Occipital lobe (tissue), 1 donor: ENCODE measurements at regions not wholly inside any gene's neighbourhood (a gene's known extent, or its start where the extent isn't known, plus 50 kb on each side); places are given as distances from the start of the nearest gene placed in this dataset.

Source experiments
- DNase-seq: peaks from one replicate; lab custom pipeline; 2025; lab: John Stamatoyannopoulos, UW

DNA sequence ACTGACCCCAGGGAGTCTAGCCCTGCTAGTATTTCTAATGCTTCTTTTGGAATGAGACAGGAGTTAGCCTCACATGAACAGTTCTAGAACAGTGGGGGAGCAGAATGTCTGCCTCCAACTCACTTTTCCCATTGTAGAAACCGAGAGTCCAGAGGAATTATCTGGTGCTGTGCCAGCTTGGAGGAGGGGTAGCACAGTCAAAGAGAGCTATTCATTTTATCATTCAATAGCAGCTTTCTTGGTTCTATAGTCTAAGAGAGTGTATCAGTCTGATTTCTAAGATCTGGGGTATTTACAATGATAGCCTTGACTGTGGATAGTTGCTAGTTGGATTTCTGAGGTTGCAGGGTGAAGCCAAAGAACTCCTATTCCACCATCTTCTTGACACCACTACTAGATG lies 448.2 kb downstream of the RFPL4B start:
- DNase-seq, result no peak

DNA sequence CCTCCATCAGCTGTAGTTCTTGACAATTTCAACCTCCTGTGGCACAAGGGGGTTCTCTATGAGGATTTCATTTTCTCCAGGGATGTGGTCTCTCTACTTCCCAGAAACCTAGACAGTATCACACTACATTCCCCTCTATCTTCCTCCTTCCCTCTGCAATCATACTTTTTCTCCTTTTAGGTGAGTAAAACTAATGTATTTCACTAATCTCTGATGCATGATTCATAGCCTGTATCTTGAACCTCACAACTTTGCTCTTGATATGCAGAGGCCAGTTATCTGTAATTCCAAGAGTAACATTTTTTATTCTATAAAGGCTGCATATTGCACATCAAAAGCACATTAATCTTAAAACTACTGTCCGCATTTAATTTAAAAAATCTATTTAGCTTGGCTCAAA lies 449.6 kb downstream of the RFPL4B start:
- DNase-seq, result no peak

DNA sequence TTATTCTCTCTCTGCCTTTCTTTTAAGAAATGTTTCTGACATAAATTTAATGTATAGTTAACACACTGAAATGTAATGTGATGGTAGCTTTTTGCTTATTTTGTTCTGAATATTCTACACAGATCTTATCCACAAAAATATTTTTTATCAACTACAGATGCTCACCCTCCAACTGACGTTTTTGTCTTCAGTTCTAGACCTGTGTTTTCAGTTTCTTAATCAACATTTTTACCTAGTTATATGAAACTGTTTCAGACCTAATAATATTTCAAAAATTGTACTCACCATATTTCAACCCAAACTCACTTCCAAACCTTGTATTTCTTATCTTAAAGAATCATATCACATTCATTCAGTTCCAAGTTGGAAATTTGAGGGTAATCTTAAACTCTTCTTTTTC lies 452.8 kb downstream of the RFPL4B start:
- no peak for DNase-seq

DNA sequence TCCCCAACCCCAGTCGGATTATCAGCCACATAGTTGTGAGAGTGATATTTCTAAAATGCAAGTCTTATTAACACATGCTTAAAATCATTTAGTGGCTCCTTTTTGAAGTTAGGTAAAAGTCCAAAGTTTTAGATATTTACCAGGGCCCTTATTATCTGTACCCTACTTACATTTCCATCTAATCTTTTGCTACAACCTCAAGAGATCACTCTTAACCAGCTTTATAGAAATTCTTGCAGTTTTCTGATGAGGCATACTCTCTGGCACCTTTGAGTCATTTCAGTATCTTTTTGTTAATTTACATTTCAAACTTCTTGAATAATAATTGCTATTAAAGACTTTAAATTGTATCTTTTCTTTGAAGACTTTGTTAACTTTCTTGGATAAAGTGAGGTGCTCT lies 453.3 kb downstream of the RFPL4B start:
- no peak for DNase-seq

DNA sequence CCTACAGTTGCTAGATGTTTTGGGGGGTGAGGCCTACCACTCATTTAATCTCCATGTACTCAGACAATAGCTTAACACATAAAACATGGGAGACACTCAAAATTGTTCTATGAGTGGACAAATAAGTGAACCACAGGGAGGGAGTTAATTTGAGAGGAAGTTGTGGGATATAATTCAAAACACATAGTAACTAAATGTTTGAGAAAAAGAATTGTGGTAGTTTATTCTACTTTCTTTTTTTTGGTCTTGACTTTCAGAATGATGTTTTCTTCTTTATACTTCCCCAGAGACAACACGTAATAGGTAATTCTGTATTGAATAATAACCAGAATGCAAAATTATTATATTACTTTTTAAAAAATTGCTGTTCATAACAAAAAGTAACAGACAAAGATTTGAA lies 453.8 kb downstream of the RFPL4B start:
- no peak for DNase-seq

DNA sequence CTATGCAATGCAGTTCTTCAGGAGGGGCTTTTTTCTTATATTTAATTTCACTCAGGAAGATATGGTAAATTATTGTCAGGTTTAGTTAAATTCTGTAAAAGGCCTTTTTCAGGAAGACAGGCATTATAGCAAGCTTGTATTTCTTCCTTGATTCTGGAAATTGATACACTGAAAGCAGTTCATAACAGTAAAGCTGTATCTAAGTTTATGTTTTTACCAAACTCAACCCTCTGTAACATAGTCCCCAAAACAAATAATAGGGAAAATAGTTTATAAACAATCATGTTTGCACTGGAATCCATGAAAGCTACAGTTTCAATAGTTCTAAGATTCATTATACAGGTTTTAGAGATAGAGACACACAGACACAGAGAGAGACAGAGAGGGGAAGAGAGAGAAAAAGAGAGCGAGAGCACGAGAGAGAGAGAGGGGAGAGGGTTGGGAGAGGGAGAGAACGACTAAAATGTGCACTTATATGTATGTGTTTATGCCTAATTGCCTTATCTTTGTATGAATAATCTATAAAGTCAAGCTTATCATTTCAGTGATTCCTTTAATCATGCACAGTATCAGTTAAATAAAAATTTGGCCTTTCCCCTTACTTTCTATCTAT lies 454.4 kb downstream of the RFPL4B start:
- no peak for DNase-seq

DNA sequence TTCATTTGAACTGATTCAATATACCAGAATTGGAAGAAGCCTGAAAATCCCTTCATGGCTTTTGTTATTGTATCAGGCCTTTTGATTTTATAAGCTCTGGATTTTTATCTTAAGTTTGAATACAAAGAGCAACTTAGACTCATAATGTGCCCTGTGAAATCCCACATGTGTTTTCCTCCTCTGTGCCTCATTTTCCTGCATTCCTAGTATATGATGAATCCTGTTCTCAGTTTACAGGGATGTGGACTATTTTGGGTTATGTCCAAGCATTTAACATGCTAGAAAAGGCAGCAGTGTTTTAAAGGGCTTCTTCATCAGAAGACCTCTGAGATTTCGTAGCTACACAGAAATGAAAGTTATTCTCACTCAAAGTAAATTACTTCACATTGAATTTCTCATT lies 455.0 kb downstream of the RFPL4B start:
- DNase-seq, result no peak

DNA sequence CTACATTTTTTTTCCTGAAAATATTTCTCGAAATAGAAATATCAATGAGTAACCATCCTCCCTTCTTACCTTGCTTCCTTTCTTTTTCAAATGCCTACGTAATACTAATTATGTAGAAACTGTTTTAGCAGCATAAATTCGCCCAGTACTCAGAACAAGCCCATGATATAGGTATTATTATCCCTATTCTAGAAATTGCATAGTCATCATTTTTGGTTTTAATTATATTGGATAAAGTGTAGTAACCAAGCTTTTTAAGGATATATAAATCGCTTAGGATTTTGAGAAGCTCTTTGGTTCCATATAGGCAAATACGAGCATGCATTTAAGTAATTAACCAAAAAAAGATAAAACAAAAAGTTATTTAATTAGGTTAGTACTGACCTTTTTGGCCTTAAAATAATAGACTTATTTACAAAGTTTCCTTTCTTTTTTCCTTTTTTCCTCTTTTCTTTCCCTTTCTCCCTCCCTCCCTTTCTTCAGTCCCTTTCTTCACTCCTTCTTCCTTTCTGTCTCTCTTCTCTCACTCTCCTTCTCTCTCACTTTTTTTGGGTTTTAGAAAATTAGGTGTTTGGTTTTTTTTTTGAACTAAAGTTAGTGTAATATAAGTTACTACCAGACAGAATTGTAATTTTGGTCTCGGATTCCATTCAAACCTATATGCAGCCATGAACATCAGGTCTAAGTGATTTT lies 457.7 kb downstream of the RFPL4B start:
- no peak for DNase-seq

DNA sequence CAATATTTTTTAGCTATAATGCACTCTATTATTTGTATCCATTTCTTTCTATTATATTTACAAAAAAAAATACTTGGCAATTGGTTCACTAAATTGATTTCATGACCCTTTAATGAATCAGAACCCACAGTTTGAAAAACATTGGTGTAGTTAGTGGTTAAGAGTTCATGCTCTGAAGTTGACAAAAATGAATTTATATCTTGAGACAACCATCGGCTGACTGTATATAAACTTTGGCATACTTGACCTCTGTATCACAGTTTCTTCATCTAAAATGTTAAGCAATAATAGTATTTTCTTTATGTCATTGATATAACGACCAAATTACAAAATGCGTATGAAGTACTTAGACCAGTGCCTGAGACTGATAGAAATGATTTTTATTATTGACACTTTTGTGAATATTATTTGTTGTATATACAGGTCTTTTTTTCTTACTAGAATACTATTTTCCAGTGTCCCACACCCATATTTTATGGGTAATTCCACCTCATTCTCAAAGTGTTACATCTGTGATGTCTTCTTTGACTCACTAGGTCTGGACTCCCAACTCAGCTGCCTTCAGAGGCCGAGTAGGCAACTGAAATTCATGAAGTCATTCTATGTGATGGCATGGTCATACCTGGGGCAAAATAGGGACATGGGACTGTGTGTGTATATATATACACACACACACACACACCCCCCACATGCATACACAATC lies 459.2 kb downstream of the RFPL4B start:
- DNase-seq, result no peak

DNA sequence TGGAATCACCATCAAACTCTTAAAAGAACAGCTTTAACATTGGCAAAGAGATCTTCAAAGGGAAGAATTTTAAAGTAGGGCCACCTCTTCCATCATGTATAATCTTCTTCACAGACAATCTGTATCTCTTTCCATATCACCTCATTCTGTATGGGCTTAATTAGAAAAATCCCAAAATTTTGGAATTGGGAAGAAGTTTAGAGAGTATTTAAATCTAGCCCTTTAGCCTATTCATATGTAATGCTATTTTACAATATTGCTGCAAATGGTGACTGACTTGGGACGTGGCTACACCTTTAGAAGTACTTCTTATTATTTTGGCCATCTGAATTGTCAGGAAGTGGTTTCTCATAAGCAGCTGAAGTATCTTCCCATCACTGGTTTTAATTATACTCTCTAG lies 474.3 kb downstream of the RFPL4B start:
- DNase-seq, result no peak

DNA sequence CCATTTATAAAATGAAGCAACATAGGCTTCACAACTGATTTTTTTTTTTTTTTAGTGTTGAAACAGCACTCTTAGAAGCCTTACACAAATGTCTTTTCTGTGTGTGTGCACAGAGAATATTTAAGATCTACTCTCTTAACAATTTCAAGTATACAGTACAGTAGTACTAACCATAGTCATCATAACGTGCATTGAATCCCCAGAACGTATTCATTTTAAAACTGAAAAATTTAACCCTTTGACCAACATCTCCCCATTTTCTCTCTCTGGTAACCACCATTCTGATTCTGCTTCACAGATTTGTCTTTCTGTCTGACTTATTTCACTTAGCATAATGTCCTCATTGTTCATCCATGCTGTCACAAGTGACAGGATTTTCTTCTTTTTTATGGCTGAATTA lies 475.6 kb downstream of the RFPL4B start:
- DNase-seq, result no peak

DNA sequence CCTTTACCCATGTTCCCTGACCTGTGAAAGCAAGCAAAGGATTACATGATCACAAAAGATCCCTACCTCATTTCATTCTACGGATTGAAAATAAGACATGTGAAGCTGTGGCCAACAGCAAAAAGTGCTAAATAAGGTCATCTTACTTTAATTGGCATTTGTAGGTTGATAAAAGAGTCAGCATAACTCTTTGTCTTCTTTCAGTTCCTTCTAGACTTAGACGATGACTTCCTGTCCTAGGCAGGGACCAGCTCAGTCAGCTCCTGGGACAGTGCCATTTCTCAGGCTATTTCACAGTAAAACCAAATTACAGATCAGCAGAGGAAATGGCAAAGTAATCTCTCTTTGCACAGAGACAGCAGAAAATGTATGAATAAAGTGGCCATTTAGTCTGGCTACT lies 480.7 kb downstream of the RFPL4B start:
- no peak for DNase-seq

DNA sequence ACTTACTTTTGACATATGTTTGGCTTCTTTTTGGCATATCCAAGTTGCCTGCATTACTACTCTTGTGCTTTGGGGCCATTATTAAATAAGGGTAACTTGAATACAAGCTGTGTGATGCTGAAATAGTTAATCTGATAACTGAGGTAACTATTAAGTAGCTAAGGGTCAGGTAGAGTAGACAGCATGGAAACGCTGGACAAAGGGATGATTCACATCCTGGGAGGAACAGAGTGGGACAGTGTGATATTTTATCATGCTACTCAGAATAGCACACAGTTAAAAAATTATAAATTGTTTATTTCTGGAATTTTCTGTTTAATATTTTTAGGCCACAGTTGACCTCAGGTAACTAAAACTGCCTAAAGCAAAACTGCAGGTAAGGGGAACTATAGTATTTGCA lies 483.9 kb downstream of the RFPL4B start:
- DNase-seq, result no peak

DNA sequence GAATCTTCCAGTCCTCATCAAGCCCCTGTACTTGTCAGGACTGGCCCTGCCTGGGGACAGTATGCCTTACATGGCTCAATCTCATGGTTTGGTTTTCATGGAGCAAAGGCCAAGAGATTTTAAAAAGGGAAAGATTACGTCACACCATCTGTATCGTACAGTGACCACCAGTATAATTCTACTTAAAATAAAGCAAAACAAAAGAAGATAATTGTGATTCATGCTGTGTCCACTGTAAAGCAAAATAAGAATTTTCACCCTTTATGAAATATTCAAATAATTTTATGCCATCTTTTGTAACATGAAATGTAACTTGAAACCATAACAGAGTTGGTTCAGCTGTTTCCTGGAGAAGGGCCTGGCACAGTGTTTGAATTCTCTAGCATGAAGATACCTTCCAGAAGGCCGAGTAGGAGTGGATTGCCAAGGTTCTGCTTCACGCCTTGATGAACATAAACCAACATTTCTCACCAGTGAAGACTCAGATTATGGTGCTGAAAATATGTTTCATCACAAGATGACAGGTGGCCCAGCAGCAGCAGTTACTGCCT lies 486.5 kb downstream of the RFPL4B start:
- DNase-seq, result peak; percentile 47

DNA sequence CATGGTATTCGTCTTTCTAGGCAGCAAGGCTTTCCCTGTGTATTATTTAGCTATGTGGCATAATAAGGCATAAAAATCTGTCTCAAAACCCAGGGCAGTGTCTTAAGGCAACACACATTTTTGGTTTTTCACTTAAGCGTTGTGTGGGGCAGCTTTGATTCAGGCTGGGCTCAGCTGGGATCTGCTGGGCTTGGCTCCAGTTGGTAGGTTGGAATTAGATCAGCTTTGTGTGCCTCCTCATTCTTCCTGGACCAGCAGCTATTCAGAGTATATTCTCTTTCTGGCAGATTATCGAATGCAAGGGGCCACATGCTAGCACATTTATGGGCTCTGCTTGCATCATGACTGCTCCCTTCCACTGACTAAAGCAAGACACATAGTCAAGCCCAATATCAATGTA lies 487.9 kb downstream of the RFPL4B start:
- DNase-seq, result peak; percentile 2

DNA sequence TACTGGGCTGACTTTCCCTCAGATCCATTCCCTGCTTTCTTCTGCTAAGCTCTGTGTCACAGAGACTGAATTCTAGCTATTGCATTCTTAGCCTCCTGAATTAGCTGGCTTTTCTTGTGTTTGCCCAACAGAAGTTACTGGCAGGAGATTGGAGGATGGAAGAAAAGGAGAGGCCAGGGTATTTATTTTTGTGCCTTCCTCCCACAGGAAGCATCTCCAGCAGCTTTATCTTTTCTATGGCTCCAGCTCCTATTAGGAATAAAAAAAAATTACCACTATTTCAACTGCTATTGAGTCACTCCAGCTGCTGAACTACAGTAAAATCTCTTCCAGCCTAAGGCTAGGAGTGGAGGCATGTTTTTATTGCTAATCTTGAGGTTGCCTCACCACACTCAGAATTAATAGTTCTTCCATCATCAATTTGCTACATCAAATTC lies 492.4 kb downstream of the RFPL4B start:
- no peak for DNase-seq

DNA sequence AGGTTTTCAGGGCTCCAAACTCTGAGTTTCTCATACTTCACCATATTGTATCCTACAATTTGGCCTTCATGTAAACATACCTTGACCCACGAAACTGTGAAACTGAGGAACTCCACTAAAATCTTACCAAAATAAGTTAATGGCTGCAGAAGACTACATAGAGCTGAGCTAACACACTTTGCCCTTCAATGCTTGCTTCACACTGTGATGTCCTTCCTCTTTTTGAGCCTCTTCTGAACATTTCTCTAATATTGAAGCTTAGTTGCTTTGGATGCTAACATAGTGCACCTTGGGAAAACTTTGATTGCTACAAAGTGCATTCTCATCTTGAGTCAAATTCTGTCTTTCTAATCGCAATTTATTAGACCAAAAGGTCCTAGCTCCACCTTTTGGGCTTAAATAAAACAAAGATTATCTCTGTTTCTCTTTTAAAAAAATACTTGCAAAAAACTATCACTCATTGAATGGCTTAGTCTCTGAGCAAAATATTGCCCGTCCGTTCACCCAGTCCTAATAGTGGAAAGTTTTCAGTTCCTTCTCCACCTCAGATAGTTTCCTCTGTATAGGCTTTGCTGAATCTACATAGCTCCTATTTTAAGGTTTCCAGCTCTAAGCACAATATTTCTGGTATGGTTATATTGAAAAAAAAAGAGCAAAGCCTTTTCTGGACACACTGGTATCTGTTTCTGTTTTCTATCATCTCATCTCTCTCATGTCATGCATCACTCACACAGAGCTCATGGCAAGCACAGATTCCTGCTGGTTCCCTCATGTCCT lies 494.6 kb downstream of the RFPL4B start:
- DNase-seq, result no peak

DNA sequence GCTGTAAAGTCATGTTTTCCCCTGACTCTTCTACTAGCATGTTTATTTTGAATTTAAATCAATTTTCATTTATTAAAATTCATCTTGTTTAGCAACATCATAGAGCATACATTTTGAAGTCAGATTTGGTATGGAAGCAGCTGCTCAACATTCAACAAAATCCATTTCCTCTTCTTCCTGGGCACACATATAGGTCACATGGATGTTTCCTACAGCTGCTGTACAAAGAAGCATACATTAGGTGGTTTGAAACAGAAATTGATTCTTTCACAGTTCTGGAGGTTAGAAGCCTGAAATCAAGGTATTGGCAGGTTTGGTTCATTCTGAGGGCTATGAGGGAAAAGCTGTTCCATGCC lies 495.2 kb downstream of the RFPL4B start:
- DNase-seq, result no peak

DNA sequence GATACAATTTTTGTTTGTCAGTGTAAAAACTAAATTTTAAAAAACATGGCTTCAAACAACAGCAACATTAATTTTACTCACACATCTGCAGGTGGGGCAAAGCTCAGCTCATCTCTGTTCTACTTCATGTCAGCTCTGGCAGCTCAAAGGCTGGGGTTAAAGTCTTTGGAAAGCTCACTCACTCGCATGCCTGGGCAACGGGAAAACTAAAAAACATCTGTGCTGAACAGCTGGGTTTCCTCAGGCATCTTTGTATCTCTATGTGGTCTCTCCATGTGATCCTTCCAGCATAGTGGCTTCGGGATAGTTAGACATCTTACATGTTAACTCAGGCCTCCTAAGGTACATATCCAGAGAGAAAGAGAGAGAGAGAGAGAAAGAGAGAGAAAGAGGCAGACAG lies 499.6 kb downstream of the RFPL4B start:
- no peak for DNase-seq

DNA sequence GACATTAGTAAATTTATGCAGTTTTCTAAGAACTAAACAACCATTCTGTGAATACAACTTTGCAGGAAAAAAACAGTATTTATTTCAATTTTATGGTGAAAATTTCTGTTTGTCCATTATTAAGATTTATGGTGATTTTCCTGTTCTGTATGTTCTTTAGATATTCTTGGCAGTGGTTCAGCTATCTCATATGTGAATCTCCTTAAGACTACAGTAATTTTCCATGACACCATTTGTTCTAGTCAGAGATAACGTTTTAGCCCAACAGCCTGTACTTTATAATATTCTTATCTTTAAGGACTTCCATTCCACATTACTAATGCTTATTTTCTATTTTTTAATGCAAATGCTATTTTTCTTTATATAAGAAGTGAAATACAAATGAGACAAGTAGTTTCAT lies 504.0 kb downstream of the RFPL4B start:
- DNase-seq, result no peak

DNA sequence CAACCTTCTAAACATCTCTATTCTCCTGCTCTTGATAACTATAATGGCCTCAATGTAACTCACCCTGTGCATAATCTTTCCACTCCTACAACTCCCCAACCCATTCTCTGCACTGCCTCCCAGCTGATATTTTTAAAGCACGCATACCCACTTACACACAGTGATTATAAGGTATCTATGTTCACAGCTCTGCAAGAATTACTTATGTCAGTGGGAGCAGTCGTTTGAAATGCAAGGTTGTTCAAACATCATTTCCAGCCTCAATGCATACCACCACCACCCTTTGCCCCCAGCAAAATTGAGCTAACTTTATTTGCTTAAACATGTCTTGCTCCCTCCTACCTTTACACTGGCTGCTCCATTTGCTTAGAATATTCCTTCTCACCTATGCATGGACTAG lies 506.0 kb downstream of the RFPL4B start:
- DNase-seq, result no peak

DNA sequence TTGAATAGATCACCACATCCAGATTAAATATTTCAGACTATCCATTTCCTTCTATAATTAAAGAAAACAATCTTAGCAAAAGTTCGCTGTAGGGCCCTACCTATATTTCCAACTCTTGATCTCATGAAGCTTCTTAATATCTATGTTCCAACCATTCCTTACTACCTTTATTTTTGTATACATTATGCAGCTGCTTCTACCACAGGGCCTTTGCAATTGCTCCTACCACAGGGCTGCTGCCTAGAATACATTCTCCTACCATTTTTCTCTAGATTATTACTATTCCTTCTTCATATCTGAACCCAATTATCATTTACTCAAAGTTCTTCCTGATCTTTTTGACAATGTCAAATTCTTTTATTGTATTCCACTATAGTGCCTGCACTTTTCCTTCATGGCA lies 516.6 kb downstream of the RFPL4B start:
- DNase-seq, result no peak
